ENCODE measurements at regions not wholly inside any gene's neighbourhood (a gene's known extent, or its start where the extent isn't known, plus 50 kb on each side); places are given as distances from the start of the nearest gene placed in this dataset.

DNA sequence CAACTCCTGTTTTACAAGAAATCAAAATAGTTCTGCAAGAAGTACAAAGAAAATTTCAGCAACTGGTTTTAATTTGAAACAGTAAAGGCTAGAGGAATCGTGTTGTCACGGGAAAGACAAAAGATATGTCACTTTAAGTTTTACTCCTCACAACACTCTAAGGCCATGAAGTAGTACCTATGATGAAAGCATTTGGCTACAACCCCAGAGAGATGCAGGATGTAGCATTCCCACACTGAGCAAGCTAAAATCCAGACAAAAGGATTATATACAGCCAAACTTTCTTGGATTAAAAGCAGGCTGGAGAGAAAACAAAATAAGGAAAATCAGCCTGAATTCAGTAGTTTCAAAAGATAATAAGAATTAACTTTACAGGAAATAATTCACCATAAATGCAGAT is 245.5 kb upstream of the STEAP1 start:
- Histone ChIP-seq H3K4me1 (no peaks in the 10 kb centered on the region), H3K27ac (no peak overlapping the region), H3K36me3 (no peaks in the 10 kb centered on the region), H3K4me3 (no peak overlapping the region), H3K27me3 (no peaks in the 10 kb centered on the region), H3K9me3 (no peaks in the 10 kb centered on the region)
- intact Hi-C loops (cut with DNase I; ENCODE audit: low total_unique reads): no loop called here
- no peak for TF ChIP-seq POLR2A (IDR thresholded peaks at IDR 0.05)
- no peak for TF ChIP-seq CTCF (IDR thresholded peaks at IDR 0.05)
- DNase-seq: no peak

- no peaks in the 10 kb centered on the region for H3K27me3 ChIP-seq
- intact Hi-C loops (cut with DNase I; ENCODE audit: low total_unique reads): no loop called here
- H3K36me3 ChIP-seq: no peaks in the 10 kb centered on the region
- H3K4me3 ChIP-seq: no peak overlapping the region
- no peak overlapping the region for H3K27ac ChIP-seq
- no peaks in the 10 kb centered on the region for H3K4me1 ChIP-seq
- no peaks in the 10 kb centered on the region for H3K9me3 ChIP-seq
- TF ChIP-seq CTCF (IDR thresholded peaks at IDR 0.05) (no peak), POLR2A (IDR thresholded peaks at IDR 0.05) (no peak)
- DNase-seq: no peak
Measured at GRCh38 chr7:89914711-89915110, 239.6 kb upstream of the STEAP1 start.

- intact Hi-C loops (cut with DNase I; ENCODE audit: low total_unique reads): no loop called here
- H3K4me1 ChIP-seq: no peaks in the 10 kb centered on the region
- no peak for DNase-seq
Measured at GRCh38 chr7:89926194-89926593, 228.1 kb upstream of the STEAP1 start.

GRCh38 chr7:89926701-89927100 is 227.6 kb upstream of the STEAP1 start:
- no peaks in the 10 kb centered on the region for H3K27me3 ChIP-seq
- TF ChIP-seq POLR2A (IDR thresholded peaks at IDR 0.05) (no peak), CTCF (IDR thresholded peaks at IDR 0.05) (no peak)
- H3K27ac ChIP-seq: no peak overlapping the region
- intact Hi-C loops (cut with DNase I; ENCODE audit: low total_unique reads): no loop called here
- no peaks in the 10 kb centered on the region for H3K4me1 ChIP-seq
- DNase-seq: no peak
- H3K4me3 ChIP-seq: no peak overlapping the region
- H3K9me3 ChIP-seq: no peaks in the 10 kb centered on the region
- H3K36me3 ChIP-seq: no peaks in the 10 kb centered on the region

More at GRCh38 chr7:89926194-89926593, 228.1 kb upstream of the STEAP1 start:
- Histone ChIP-seq H3K9me3 (no peaks in the 10 kb centered on the region), H3K36me3 (no peaks in the 10 kb centered on the region), H3K27ac (no peak overlapping the region), H3K4me3 (no peak overlapping the region), H3K27me3 (no peaks in the 10 kb centered on the region)
- TF ChIP-seq CTCF (IDR thresholded peaks at IDR 0.05) (no peak), POLR2A (IDR thresholded peaks at IDR 0.05) (no peak)

GRCh38 chr7:89927762-89928161 is 226.5 kb upstream of the STEAP1 start:
- intact Hi-C loops (cut with DNase I; ENCODE audit: low total_unique reads): no loop called here
- Histone ChIP-seq H3K27ac (no peak overlapping the region), H3K4me3 (no peak overlapping the region), H3K9me3 (no peaks in the 10 kb centered on the region), H3K36me3 (no peaks in the 10 kb centered on the region), H3K27me3 (no peaks in the 10 kb centered on the region), H3K4me1 (no peaks in the 10 kb centered on the region)
- TF ChIP-seq POLR2A (IDR thresholded peaks at IDR 0.05): no peak
- TF ChIP-seq CTCF (IDR thresholded peaks at IDR 0.05): no peak
- no peak for DNase-seq

Measured in uterus (tissue), 3 donors.